H1 (cell line): ENCODE measurements at regions not wholly inside any gene's neighbourhood (a gene's known extent, or its start where the extent isn't known, plus 50 kb on each side); places are given as distances from the start of the nearest gene placed in this dataset.
A peak's percentile ranks its signal among the peaks of the same experiment; 100 is the strongest.

Experiments
- CTCF ChIA-PET: fragments of 300-600 bp; sonication (Branson Sonifier 250); formaldehyde crosslinking; loops from one replicate; lab custom pipeline; 2021; ENCODE audit not compliant: partially characterized antibody; lab: Charles Lee
- POLR2A ChIA-PET: fragments of 300-600 bp; sonication (Branson Sonifier 250); formaldehyde crosslinking; loops from one replicate; lab custom pipeline; 2021; ENCODE audit warnings: inconsistent platforms; ENCODE audit not compliant: partially characterized antibody; lab: Charles Lee
- DNase-seq, 2 experiments: peaks; one replicate each; pipeline versions ENCODE4 v3.0.0 to v3.0.0-alpha.2; 2010 to 2022; ENCODE audit warnings: low spot score in 2 of 2, low read depth in 1 of 2, mixed read lengths in 1 of 2
- FAIRE-seq: peaks from 2 replicates; lab custom pipeline; 2011; peaks lifted over from hg19 to GRCh38; lab: Jason Lieb, UNC
- H2AFZ ChIP-seq: 2 replicates; pipeline ENCODE4 v1.8.1; 2012; ENCODE audit warnings: low read length, inconsistent platforms
- H2AK5ac ChIP-seq: 2 replicates; pipeline ENCODE4 v1.6.1; 2013; ENCODE audit warnings: low read depth, low read length
- H2BK120ac ChIP-seq: replicated peaks from 2 replicates; pipeline ENCODE3; 2013; ENCODE audit warnings: low read depth, low read length, inconsistent platforms
- H2BK12ac ChIP-seq: 2 replicates; pipeline ENCODE4 v1.6.1; 2013; ENCODE audit warnings: low read depth, low read length
- H2BK15ac ChIP-seq: 2 replicates; pipeline ENCODE4 v1.6.1; 2013; ENCODE audit warnings: low read length
- H2BK20ac ChIP-seq: 2 replicates; pipeline ENCODE4 v1.6.1; 2013; ENCODE audit warnings: low read length
- H2BK5ac ChIP-seq: 2 replicates; pipeline ENCODE4 v1.6.1; 2013; ENCODE audit warnings: low read depth, low read length
- H3K14ac ChIP-seq: 2 replicates; pipeline ENCODE4 v1.6.1; 2013; ENCODE audit warnings: inconsistent platforms; ENCODE audit not compliant: insufficient read length
- H3K18ac ChIP-seq: 2 replicates; pipeline ENCODE4 v1.6.1; 2013; ENCODE audit warnings: low read length; ENCODE audit errors: extremely low read depth
- H3K23ac ChIP-seq: 2 replicates; pipeline ENCODE4 v1.6.1; 2013; ENCODE audit warnings: inconsistent platforms; ENCODE audit not compliant: insufficient read length
- H3K23me2 ChIP-seq: 2 replicates; pipeline ENCODE4 v1.6.1; 2013; ENCODE audit warnings: low read depth, low read length
- H3K27ac ChIP-seq: 2 replicates; pipeline ENCODE4 v1.6.1; 2011; ENCODE audit warnings: low read depth, low read length, inconsistent platforms
- H3K27me3 ChIP-seq, 4 experiments: replicated peaks in 1 of 4; 1 replicate in 1 of 4; 2 replicates in 3 of 4; pipeline versions ENCODE4 v1.6.1 to v1.8.1; 2011 to 2013; ENCODE audit warnings: low read length in 3 of 4, mild to moderate bottlenecking in 3 of 4, inconsistent platforms in 2 of 4, mixed read lengths in 2 of 4, moderate library complexity in 1 of 4; ENCODE audit not compliant: control insufficient read depth in 3 of 4, insufficient read depth in 3 of 4; ENCODE audit errors: extremely low read depth in 1 of 4
- H3K36me3 ChIP-seq, 4 experiments: 2 replicates each; pipeline versions ENCODE4 v1.6.1 to v1.8.1; 2011 to 2013; ENCODE audit warnings: mild to moderate bottlenecking in 4 of 4, low read length in 3 of 4, moderate library complexity in 2 of 4, control low read depth in 1 of 4, inconsistent platforms in 1 of 4; ENCODE audit not compliant: insufficient read depth in 4 of 4, control insufficient read depth in 2 of 4
- H3K4ac ChIP-seq: replicated peaks from 2 replicates; pipeline ENCODE3; 2013; ENCODE audit warnings: low read length, low read depth, mixed read lengths, inconsistent platforms; ENCODE audit not compliant: insufficient read length
- H3K4me1 ChIP-seq, 4 experiments: replicated peaks in 1 of 4; 1 replicate in 1 of 4; 2 replicates in 3 of 4; pipeline versions ENCODE4 v1.6.1 to v1.8.1; 2011 to 2013; ENCODE audit warnings: low read length in 3 of 4, inconsistent platforms in 2 of 4, mixed read lengths in 1 of 4; ENCODE audit not compliant: insufficient read depth in 4 of 4, control insufficient read depth in 3 of 4
- H3K4me2 ChIP-seq, 2 experiments: 2 replicates each; pipeline versions ENCODE4 v1.6.1 to v1.8.1; 2011 to 2013; ENCODE audit warnings: low read depth in 2 of 2, low read length in 2 of 2, control low read depth in 1 of 2, inconsistent platforms in 1 of 2, mild to moderate bottlenecking in 1 of 2; ENCODE audit not compliant: insufficient read depth in 1 of 2
- H3K4me3 ChIP-seq, 4 experiments: fragments of 200-600, 300-600 bp in 1 of 4; sonication (generic), shearing (Covaris generic), sonication (Bioruptor Twin) in 1 of 4; 2 replicates each; pipeline versions ENCODE4 v1.5.1 to v1.8.1; 2011 to 2016; ENCODE audit warnings: low read length in 4 of 4, low read depth in 3 of 4, control low read depth in 2 of 4, inconsistent platforms in 2 of 4, mild to moderate bottlenecking in 2 of 4, mixed read lengths in 1 of 4, moderate library complexity in 1 of 4; ENCODE audit not compliant: insufficient read depth in 2 of 4; ENCODE audit errors: extremely low read depth in 1 of 4
- H3K56ac ChIP-seq: replicated peaks from 2 replicates; pipeline ENCODE3; 2013; ENCODE audit warnings: low read depth, mild to moderate bottlenecking, mixed read lengths, low read length, inconsistent platforms; ENCODE audit not compliant: insufficient read length
- H3K79me1 ChIP-seq: 2 replicates; pipeline ENCODE4 v1.6.1; 2013; ENCODE audit warnings: low read depth, low read length, control low read depth
- H3K79me2 ChIP-seq, 2 experiments: 2 replicates each; pipeline versions ENCODE4 v1.6.1 to v1.8.1; 2012 to 2013; ENCODE audit warnings: low read length in 2 of 2, mild to moderate bottlenecking in 2 of 2, inconsistent platforms in 1 of 2; ENCODE audit not compliant: insufficient read depth in 2 of 2, control insufficient read depth in 1 of 2
- H3K9ac ChIP-seq, 4 experiments: replicated peaks in 1 of 4; 1 replicate in 1 of 4; 2 replicates in 3 of 4; pipeline versions ENCODE4 v1.6.1 to v1.8.1; 2011 to 2013; ENCODE audit warnings: low read depth in 3 of 4, low read length in 3 of 4, control low read depth in 2 of 4, mild to moderate bottlenecking in 2 of 4, moderate library complexity in 2 of 4, inconsistent platforms in 1 of 4; ENCODE audit errors: extremely low read depth in 1 of 4
- H3K9me3 ChIP-seq, 2 experiments: 2 replicates each; pipeline versions ENCODE4 v1.6.1 to v1.8.1; 2012 to 2013; ENCODE audit warnings: mild to moderate bottlenecking in 2 of 2, moderate library complexity in 2 of 2, control low read depth in 1 of 2, inconsistent platforms in 1 of 2, low read depth in 1 of 2, low read length in 1 of 2, mixed read lengths in 1 of 2; ENCODE audit not compliant: insufficient read depth in 2 of 2
- H4K20me1 ChIP-seq, 2 experiments: replicated peaks in 1 of 2; 2 replicates each; pipeline versions ENCODE3 to v1.8.1; 2011 to 2013; ENCODE audit warnings: inconsistent platforms in 2 of 2, low read length in 2 of 2, mild to moderate bottlenecking in 1 of 2; ENCODE audit not compliant: insufficient read depth in 2 of 2, control insufficient read depth in 1 of 2
- H4K5ac ChIP-seq: 2 replicates; pipeline ENCODE4 v1.6.1; 2013; ENCODE audit warnings: low read length, low read depth, mixed read lengths, inconsistent platforms; ENCODE audit not compliant: insufficient read length
- H4K8ac ChIP-seq: 2 replicates; pipeline ENCODE4 v1.8.0; 2013; ENCODE audit warnings: mild to moderate bottlenecking, moderate library complexity, low read length, inconsistent platforms; ENCODE audit not compliant: insufficient read depth; ENCODE audit errors: extremely low read depth
- H4K91ac ChIP-seq: replicated peaks from 2 replicates; pipeline ENCODE3; 2013; ENCODE audit warnings: low read length, mixed read lengths, inconsistent platforms; ENCODE audit not compliant: insufficient read length
- BACH1 ChIP-seq: IDR thresholded peaks from 2 replicates; pipeline ENCODE4 v1.6.1; 2012; ENCODE audit warnings: low read length, improper control_type of control experiment
- CBX5 ChIP-seq: fragments of 300-800, 300-1000 bp; sonication (generic); IDR thresholded peaks from 2 replicates; pipeline ENCODE4 v1.7.1; 2016; ENCODE audit warnings: antibody characterized with exemption, low read length, low read depth
- EP300 ChIP-seq, 2 experiments: IDR thresholded peaks; 1 replicate in 1 of 2; 2 replicates in 1 of 2; pipeline ENCODE4 v1.6.1; 2011 to 2012; ENCODE audit warnings: low read depth in 2 of 2, low read length in 2 of 2, mild to moderate bottlenecking in 2 of 2, borderline replicate concordance in 1 of 2, inconsistent platforms in 1 of 2, moderate library complexity in 1 of 2
- JUN ChIP-seq: IDR thresholded peaks from 2 replicates; pipeline ENCODE4 v1.6.1; 2011; ENCODE audit warnings: low read depth, mild to moderate bottlenecking, improper control_type of control experiment, low read length
- RAD21 ChIP-seq, 2 experiments: IDR thresholded peaks in 1 of 2; conservative IDR thresholded peaks in 1 of 2; 2 replicates each; pipeline ENCODE4 v1.6.1; 2011; ENCODE audit warnings: low read depth in 2 of 2, low read length in 2 of 2, improper control_type of control experiment in 1 of 2, inconsistent platforms in 1 of 2, mild to moderate bottlenecking in 1 of 2, moderate library complexity in 1 of 2
- WGBS, 2 experiments: shearing (Covaris generic) in 1 of 2; methylation state at CpG; one replicate each; pipeline versions ENCODE4 v1.1.6 to v1.1.7; 2013 to 2015; ENCODE audit warnings: low lambda C conversion rate in 2 of 2, mixed read lengths in 2 of 2, inconsistent platforms in 1 of 2, low coverage in 1 of 2, missing lambda C conversion rate in 1 of 2; ENCODE audit not compliant: insufficient replicate concordance in 2 of 2, insufficient coverage in 1 of 2, insufficient read length in 1 of 2; ENCODE audit errors: extremely low coverage in 1 of 2, missing lambda C conversion rate in 1 of 2; 5-methylcytosine and 5-hydroxymethylcytosine counted together

DNA sequence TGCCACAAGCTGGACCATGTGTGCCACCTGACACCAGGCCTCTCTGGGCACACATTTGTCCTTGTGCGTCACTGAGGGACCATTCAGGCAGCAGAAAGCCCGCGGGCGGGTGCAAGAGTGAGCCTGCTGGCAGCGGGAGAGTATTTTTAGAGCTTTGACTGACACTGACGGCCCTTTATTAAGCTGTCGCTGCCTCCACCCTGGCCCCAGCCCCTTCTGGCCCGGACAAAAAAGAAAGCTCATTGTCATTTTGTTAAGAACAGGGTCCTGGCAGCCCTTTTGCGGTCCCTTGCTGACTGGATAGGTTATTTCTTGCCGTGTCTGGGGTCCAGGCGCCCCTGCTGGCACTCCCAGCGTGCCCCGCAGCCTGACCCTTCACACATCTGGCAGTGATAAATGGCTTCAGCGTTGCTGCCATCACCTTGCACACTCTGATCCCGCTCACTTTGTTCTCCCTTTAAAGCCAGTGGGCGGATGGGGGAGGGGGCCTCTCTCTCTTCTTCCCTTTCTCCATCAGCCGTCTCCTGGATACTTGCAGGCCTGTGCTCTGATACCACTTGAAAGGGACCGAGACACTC is 78.4 kb upstream of the NKD1 start:
- no peak for FAIRE-seq
- CTCF ChIA-PET: interaction anchor here (0.6 to 2.6 kb wide), 4 partner anchors 19 to 1004 kb away, joined by 4 to 8 read pairs (median 4); no protein-coding TSS in a partner anchor

More for the DNA sequence above, 78.4 kb upstream of the NKD1 start:
- H2BK12ac ChIP-seq: peak overlapping the region; percentile 55; the same call in 1 of the 2 replicates
- no peak overlapping the region for H3K9ac ChIP-seq
- no peaks in the 10 kb centered on the region for H3K79me2 ChIP-seq
- peak overlapping the region; percentile 32; the same call in 1 of the 2 replicates for H2AK5ac ChIP-seq
- no peak overlapping the region for H2BK20ac ChIP-seq
- POLR2A ChIA-PET: interaction anchor here (0.7 to 4.7 kb wide), 3 partner anchors 8 to 108 kb away, joined by 4 to 15 read pairs (median 4); no protein-coding TSS in a partner anchor
- H3K4ac ChIP-seq: no peak overlapping the region
- H3K4me3 ChIP-seq: no peak overlapping the region
- no peak overlapping the region for H4K91ac ChIP-seq
- WGBS, 2 experiments: 77% methylated on average over 18 of the region's 18 CpGs; no CpG with 5 or more reads in 1 of the 2 experiments
- no peaks in the 10 kb centered on the region for H3K9me3 ChIP-seq
- H3K56ac ChIP-seq: no peak overlapping the region
- H2BK5ac ChIP-seq: no peak overlapping the region
- H3K23ac ChIP-seq: no peak overlapping the region
- H3K14ac ChIP-seq: no peak overlapping the region
- no peaks in the 10 kb centered on the region for H3K79me1 ChIP-seq
- H3K4me2 ChIP-seq: no peak overlapping the region
- peaks cover 4 to 18% (median 14%) of the 10 kb centered on the region in 4 experiments for H3K4me1 ChIP-seq
- no peak overlapping the region for H4K8ac ChIP-seq
- TF ChIP-seq JUN: no peak
- TF ChIP-seq RAD21 (IDR thresholded peaks at IDR 0.05 in 1 of 2, conservative IDR thresholded peaks at IDR 0.05 in 1 of 2; ENCODE audit: low read depth in 2 of 2, low read length in 2 of 2): peak in 1 of 2 experiments; percentile 6; a peak in 1 of 4 replicates
- no peak for TF ChIP-seq EP300 (IDR thresholded peaks at IDR 0.05; ENCODE audit: borderline replicate concordance in 1 of 2, low read depth in 2 of 2, low read length in 2 of 2)
- TF ChIP-seq CBX5: no peak
- no peak for TF ChIP-seq BACH1
- TF ChIP-seq, all 59 proteins: peak for 1
- H2BK15ac ChIP-seq: no peak overlapping the region
- H3K27ac ChIP-seq: no peak overlapping the region
- no peak overlapping the region; the same call in 1 of the 2 replicates for H3K18ac ChIP-seq
- no peaks in the 10 kb centered on the region for H4K20me1 ChIP-seq
- H4K5ac ChIP-seq: no peak overlapping the region
- peak in 1 of 2 experiments; percentile 52 for DNase-seq
- H3K36me3 ChIP-seq: no peaks in the 10 kb centered on the region
- H2BK120ac ChIP-seq: no peak overlapping the region
- no peak overlapping the region for H2AFZ ChIP-seq
- peaks cover 4% of the 10 kb centered on the region for H3K23me2 ChIP-seq
- peaks cover 3 to 28% (median 24%) of the 10 kb centered on the region in 4 experiments for H3K27me3 ChIP-seq
